UCSD-AML1 (cell line): ENCODE measurements at regions not wholly inside any gene's neighbourhood (a gene's known extent, or its start where the extent isn't known, plus 50 kb on each side); places are given as distances from the start of the nearest gene placed in this dataset.

Experiments
- DNase-seq: peaks from one replicate; lab custom pipeline; 2025; ENCODE audit not compliant: unreplicated experiment; lab: John Stamatoyannopoulos, UW

GRCh38 chr2:120622159-120622869 lies 113.4 kb upstream of the GLI2 start:
- no peak for DNase-seq

- no peak for DNase-seq
These were observed 112.5 kb upstream of the GLI2 start for GRCh38 chr2:120622886-120623753.

- no peak for DNase-seq
These were observed 111.5 kb upstream of the GLI2 start for GRCh38 chr2:120624061-120624737.

- peak; percentile 49 for DNase-seq
These were observed 110.8 kb upstream of the GLI2 start for GRCh38 chr2:120624738-120625446.

GRCh38 chr2:120625865-120626560 lies 109.7 kb upstream of the GLI2 start:
- no peak for DNase-seq

GRCh38 chr2:120626566-120626965 lies 109.1 kb upstream of the GLI2 start:
- no peak for DNase-seq

GRCh38 chr2:120628248-120628647 lies 107.4 kb upstream of the GLI2 start:
- DNase-seq = no peak

GRCh38 chr2:120629241-120629895 lies 106.3 kb upstream of the GLI2 start:
- DNase-seq = no peak

GRCh38 chr2:120630031-120630701 lies 105.5 kb upstream of the GLI2 start:
- DNase-seq = no peak

GRCh38 chr2:120631236-120631635 lies 104.4 kb upstream of the GLI2 start:
- DNase-seq = no peak

- peak; percentile 43 for DNase-seq
These were observed 103.9 kb upstream of the GLI2 start for GRCh38 chr2:120631724-120632123.

- no peak for DNase-seq
These were observed 102.6 kb upstream of the GLI2 start for GRCh38 chr2:120632796-120633646.

- DNase-seq = no peak
These were observed 101.1 kb upstream of the GLI2 start for GRCh38 chr2:120634533-120634932.

- DNase-seq = no peak
These were observed 100.5 kb upstream of the GLI2 start for GRCh38 chr2:120635146-120635545.

- DNase-seq = no peak
These were observed 97.8 kb upstream of the GLI2 start for GRCh38 chr2:120637847-120638246.

- no peak for DNase-seq
These were observed 97.2 kb upstream of the GLI2 start for GRCh38 chr2:120638450-120638849.

- DNase-seq = no peak
These were observed 94.3 kb upstream of the GLI2 start for GRCh38 chr2:120641366-120641771.

GRCh38 chr2:120642646-120643045 lies 93.0 kb upstream of the GLI2 start:
- no peak for DNase-seq

GRCh38 chr2:120646994-120647393 lies 88.7 kb upstream of the GLI2 start:
- no peak for DNase-seq
